WERI-Rb-1 (cell line): ENCODE measurements at regions not wholly inside any gene's neighbourhood (a gene's known extent, or its start where the extent isn't known, plus 50 kb on each side); places are given as distances from the start of the nearest gene placed in this dataset.

Source experiments
- DNase-seq: peaks from one replicate; pipeline ENCODE4 v3.0.0-alpha.2; 2020
- H3K27ac ChIP-seq: fragments of 250-450 bp; sonication (Bioruptor Pico); 2 replicates; pipeline ENCODE4 v1.5.1; 2020; ENCODE audit warnings: mild to moderate bottlenecking, moderate library complexity
- H3K27me3 ChIP-seq: fragments of 250-450 bp; sonication (Bioruptor Pico); 2 replicates; pipeline ENCODE4 v1.5.1; 2021; ENCODE audit warnings: mild to moderate bottlenecking, low read depth, moderate library complexity; ENCODE audit not compliant: insufficient read depth, severe bottlenecking
- H3K36me3 ChIP-seq: fragments of 250-450 bp; sonication (Bioruptor Pico); 2 replicates; pipeline ENCODE4 v1.5.1; 2020; ENCODE audit warnings: mild to moderate bottlenecking, moderate library complexity
- H3K4me3 ChIP-seq: 2 replicates; pipeline ENCODE4 v1.5.1; 2011; ENCODE audit warnings: low read depth, mild to moderate bottlenecking, control low read depth, low read length
- H3K9me3 ChIP-seq: fragments of 250-450 bp; sonication (Bioruptor Pico); 2 replicates; pipeline ENCODE4 v1.5.1; 2021; ENCODE audit warnings: mild to moderate bottlenecking, moderate library complexity; ENCODE audit not compliant: severe bottlenecking
- TF ChIP-seq, protein P1 (sequence below): IDR thresholded peaks from 2 replicates; pipeline ENCODE4 v1.5.1; 2011; ENCODE audit warnings: low read depth, mild to moderate bottlenecking, control low read depth, inconsistent platforms, low read length

DNA sequence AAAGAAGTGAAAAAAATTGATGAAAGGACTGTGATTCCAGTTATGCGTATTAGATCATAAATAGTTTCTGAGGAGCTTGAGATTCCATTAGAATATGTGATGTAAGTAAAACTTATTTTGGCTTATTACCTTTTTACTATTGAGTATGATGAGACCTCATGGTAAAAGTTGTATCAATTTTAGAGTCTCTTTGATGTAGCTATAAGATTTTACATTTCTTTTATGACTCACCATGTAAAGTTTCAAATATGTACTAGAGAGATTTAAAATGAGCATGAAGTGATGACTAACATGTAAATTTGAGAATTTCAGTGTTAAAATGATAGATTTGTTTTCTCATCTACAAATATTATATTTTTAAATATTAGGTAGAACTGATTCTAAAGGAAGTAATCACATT is 276.5 kb downstream of the OTUD1 start:
- TF ChIP-seq, protein P1, sequence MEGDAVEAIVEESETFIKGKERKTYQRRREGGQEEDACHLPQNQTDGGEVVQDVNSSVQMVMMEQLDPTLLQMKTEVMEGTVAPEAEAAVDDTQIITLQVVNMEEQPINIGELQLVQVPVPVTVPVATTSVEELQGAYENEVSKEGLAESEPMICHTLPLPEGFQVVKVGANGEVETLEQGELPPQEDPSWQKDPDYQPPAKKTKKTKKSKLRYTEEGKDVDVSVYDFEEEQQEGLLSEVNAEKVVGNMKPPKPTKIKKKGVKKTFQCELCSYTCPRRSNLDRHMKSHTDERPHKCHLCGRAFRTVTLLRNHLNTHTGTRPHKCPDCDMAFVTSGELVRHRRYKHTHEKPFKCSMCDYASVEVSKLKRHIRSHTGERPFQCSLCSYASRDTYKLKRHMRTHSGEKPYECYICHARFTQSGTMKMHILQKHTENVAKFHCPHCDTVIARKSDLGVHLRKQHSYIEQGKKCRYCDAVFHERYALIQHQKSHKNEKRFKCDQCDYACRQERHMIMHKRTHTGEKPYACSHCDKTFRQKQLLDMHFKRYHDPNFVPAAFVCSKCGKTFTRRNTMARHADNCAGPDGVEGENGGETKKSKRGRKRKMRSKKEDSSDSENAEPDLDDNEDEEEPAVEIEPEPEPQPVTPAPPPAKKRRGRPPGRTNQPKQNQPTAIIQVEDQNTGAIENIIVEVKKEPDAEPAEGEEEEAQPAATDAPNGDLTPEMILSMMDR = no peak
- Histone ChIP-seq H3K4me3 (no peak overlapping the region), H3K27me3 (no peaks in the 10 kb centered on the region), H3K9me3 (no peaks in the 10 kb centered on the region), H3K27ac (no peak overlapping the region), H3K36me3 (no peaks in the 10 kb centered on the region)
- DNase-seq = no peak

DNA sequence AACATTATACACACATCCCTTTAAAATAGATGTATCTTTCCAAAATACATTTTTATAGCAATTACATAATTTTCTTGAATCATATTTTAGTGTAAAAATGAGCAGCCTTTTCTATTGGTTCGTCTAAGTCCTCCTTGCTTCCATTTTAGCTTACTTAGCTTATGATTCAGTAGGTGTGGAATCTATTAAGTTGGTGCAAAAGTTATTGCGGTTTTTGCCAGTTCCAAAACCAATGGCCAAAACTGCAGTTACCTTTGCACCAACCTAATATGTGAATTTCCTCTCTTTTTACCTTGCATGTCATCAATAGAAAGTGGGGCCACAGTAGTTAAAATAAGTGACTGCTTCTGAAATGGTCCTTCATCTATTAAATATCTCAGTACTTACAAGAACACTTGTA is 279.0 kb downstream of the OTUD1 start:
- Histone ChIP-seq H3K4me3 (no peak overlapping the region), H3K9me3 (no peaks in the 10 kb centered on the region), H3K27me3 (no peaks in the 10 kb centered on the region), H3K36me3 (no peaks in the 10 kb centered on the region), H3K27ac (no peak overlapping the region)
- TF ChIP-seq, protein P1 = no peak
- DNase-seq = no peak

DNA sequence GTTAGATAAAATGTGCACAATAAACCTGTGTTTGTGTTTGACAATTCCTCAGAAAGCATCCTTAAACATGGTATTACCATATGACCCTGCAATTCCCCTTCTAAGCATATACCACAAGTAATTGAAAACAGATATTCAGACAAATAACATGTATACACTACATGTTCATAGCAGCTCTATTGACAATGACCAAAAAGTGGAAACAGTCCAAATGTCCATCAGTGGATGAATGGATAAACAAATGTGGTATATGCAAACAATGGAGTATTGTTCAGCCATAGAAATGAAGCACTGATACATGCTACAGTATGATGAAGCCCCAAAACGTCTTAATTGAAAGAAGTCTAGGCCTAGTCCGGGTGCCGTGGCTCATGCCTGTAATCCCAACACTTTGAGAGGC is 280.1 kb downstream of the OTUD1 start:
- TF ChIP-seq, protein P1 = no peak

DNA sequence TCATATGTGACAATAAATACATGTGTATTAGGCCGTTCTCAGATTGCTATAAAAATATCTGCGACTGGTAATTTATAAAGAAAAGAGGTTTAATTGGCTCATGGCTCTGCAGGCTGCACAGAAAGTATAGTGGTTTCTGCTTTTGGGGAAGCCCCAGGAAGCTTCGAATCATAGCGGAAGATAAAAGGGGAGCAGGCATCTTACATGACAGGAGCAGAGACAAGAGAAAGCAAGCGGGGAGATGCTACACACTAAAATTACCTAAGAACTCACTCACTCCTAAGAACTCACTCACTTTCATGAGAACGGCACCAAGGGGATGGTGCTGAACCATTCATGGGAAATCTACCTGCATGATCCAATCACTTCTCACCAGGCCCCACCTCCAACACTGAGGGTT is 284.9 kb downstream of the OTUD1 start:
- no peaks in the 10 kb centered on the region for H3K27me3 ChIP-seq
- TF ChIP-seq, protein P1 = no peak
- H3K4me3 ChIP-seq = no peak overlapping the region
- no peak overlapping the region for H3K27ac ChIP-seq
- no peaks in the 10 kb centered on the region for H3K9me3 ChIP-seq
- DNase-seq = no peak
- no peaks in the 10 kb centered on the region for H3K36me3 ChIP-seq

More for the DNA sequence above, 280.1 kb downstream of the OTUD1 start:
- Histone ChIP-seq H3K36me3 (no peaks in the 10 kb centered on the region), H3K4me3 (no peak overlapping the region), H3K27me3 (no peaks in the 10 kb centered on the region), H3K9me3 (no peaks in the 10 kb centered on the region), H3K27ac (no peak overlapping the region)
- no peak for DNase-seq

DNA sequence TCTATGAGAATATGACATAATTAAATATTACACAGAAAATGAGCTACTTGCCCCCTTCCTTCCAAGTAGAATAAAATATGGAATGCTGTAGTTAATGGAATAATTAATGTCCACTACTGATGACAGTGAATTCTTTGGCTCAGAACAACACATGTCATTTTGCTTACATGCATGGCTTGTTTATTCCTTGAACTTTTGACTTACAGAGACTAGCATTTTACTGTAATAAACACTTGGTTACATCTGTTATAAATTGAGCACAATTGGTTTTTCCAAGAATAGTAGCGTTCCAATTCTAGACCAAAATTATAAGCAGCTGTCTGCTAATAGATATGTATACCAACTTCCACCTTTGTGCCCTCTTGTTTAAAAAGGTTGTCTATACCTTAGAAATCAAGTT is 286.7 kb downstream of the OTUD1 start:
- Histone ChIP-seq H3K36me3 (no peaks in the 10 kb centered on the region), H3K27ac (no peak overlapping the region), H3K27me3 (no peaks in the 10 kb centered on the region), H3K9me3 (no peaks in the 10 kb centered on the region), H3K4me3 (no peak overlapping the region)
- TF ChIP-seq, protein P1 = no peak
- DNase-seq = no peak

DNA sequence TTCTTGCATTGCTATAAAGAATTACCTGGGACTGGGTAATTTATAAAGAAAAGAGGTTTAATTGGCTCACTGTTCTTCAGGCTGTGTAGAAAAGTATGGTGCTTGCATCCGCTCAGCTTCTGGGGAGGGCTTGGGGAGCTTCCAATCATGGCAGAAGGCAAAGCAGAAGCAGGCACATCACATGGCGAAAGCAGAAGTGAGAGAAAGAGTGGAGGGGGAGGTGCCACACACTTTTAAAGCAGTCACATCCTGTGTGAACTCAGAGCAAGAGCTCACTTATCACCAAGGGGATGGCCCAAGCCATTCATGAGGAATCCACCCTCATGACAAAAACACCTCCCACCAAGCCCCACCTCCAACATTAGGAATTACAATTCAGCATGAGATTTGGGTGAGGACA is 303.5 kb downstream of the OTUD1 start:
- Histone ChIP-seq H3K27ac (no peak overlapping the region), H3K27me3 (no peaks in the 10 kb centered on the region), H3K4me3 (no peak overlapping the region), H3K9me3 (no peaks in the 10 kb centered on the region), H3K36me3 (no peaks in the 10 kb centered on the region)
- no peak for DNase-seq
- TF ChIP-seq, protein P1 = no peak
